Heart right ventricle (tissue), 16 donors: ENCODE measurements at regions not wholly inside any gene's neighbourhood (a gene's known extent, or its start where the extent isn't known, plus 50 kb on each side); places are given as distances from the start of the nearest gene placed in this dataset.

Experiments used
- ATAC-seq, 8 donors: fragments of 200-7000 bp; cut with Tn5 transposase; one replicate each; pipeline ENCODE4 v1.9.1; 2020; ENCODE audit warnings: mild to moderate bottlenecking in 8 of 8, moderate library complexity in 8 of 8, moderate number of reproducible peaks in 1 of 8
- DNase-seq, 2 donors: peaks; one replicate each; pipeline ENCODE4 v3.0.0-alpha.2; 2020
- H3K27ac ChIP-seq, 10 donors: fragments of 200-600 bp; sonication (generic) in 2 of 10; one replicate each; pipeline versions ENCODE4 v1.5.0 to v1.8.0; 2020 to 2022; ENCODE audit warnings: mild to moderate bottlenecking in 3 of 10
- H3K27me3 ChIP-seq, 7 donors: fragments of 200-600 bp; one replicate each; pipeline ENCODE4 v1.8.0; 2021 to 2022; ENCODE audit warnings: mild to moderate bottlenecking in 2 of 7
- H3K36me3 ChIP-seq, 9 donors: fragments of 200-600 bp; sonication (generic) in 1 of 9; one replicate each; pipeline versions ENCODE4 v1.5.0 to v1.8.0; 2020 to 2022; ENCODE audit warnings: mild to moderate bottlenecking in 2 of 9
- H3K4me1 ChIP-seq, 9 donors: fragments of 200-600 bp; sonication (generic) in 1 of 9; one replicate each; pipeline versions ENCODE4 v1.5.0 to v1.8.0; 2020 to 2022; ENCODE audit warnings: mild to moderate bottlenecking in 4 of 9
- H3K4me3 ChIP-seq, 10 donors: fragments of 200-600 bp; sonication (generic) in 2 of 10; one replicate each; pipeline versions ENCODE4 v1.5.0 to v1.8.0; 2020 to 2022; ENCODE audit warnings: mild to moderate bottlenecking in 7 of 10, moderate library complexity in 2 of 10
- H3K9me3 ChIP-seq, 11 donors: fragments of 200-600 bp in 10 of 11; sonication (generic) in 2 of 11; one replicate each; pipeline versions ENCODE4 v1.5.0 to v1.8.0; 2013 to 2022; ENCODE audit warnings: mild to moderate bottlenecking in 2 of 11, control low read depth in 1 of 11, moderate library complexity in 1 of 11
- CTCF ChIP-seq, 9 donors: fragments of 200-600 bp; sonication (generic) in 2 of 9; IDR thresholded peaks; one replicate each; pipeline versions ENCODE4 v1.5.0 to v1.8.0; 2021 to 2022; ENCODE audit warnings: antibody characterized with exemption in 9 of 9, mild to moderate bottlenecking in 5 of 9, moderate library complexity in 1 of 9
- WGBS, 2 donors: extraction: QIAGEN DNeasy Blood & Tissue Kit; methylation state at CpG; one replicate each; pipeline ENCODE4 v1.1.7; 2013; ENCODE audit warnings: inconsistent platforms in 1 of 2; 5-methylcytosine and 5-hydroxymethylcytosine counted together
- intact Hi-C, 10 donors: fragments of 100-400 bp; cut with DNase I; formaldehyde crosslinking; loops; one replicate each; pipeline versions ENCODE4 v1.11.1 to v1.14.2; 2022
- donor health status: Arrhythmogenic right ventricular cardiomyopathy.
- donor health status: ischemic (EF 13 %, LVEDD 7.1; RV severe dilation, severe dysfunction).
- donor health status: healthy with polysubstance abuse.
- donor health status: DM: no; HTN: yes; CAD: no.
- donor health status: DM: no; HTN: no; CAD: no.
- donor health status: ischemic (EF 25% LVEDD 6.9; RV normal size, moderate dysfunction).
- donor health status: ischemic (EF 25% LVEDD 5.7; RV mildly dilated, moderate dysfunction).
- donor health status: healthy.
- donor health status: DM: yes; HTN: yes; CAD: no.
- donor health status: Ischemic cardiomyopathy.
- donor health status: ischemic (EF 35%, LVEDD 5.7; RV mildly dilated, moderate dysfunction).
- donor health status: nonischemic (EF 11% LVEDD 7.7; RV severe dilation, severe dysfunction).
- donor health status: DM: yes; HTN: yes; CAD: no.
- donor health status: PGD.
- donor health status: ischemic (EF 29% LVEDD 5.4; RV normal size, mild dysfunction).
- donor health status: nonischemic (EF 23%, LVEDD 6.1; RV moderate dilation, normal function).

GRCh38 chr2:74748665-74749064 is 85.3 kb upstream of the HK2 start:
- DNase-seq (no peak), ATAC-seq (no peak)
- H3K36me3 ChIP-seq, result no peaks in the 10 kb centered on the region
- no peaks in the 10 kb centered on the region for H3K9me3 ChIP-seq
- H3K27me3 ChIP-seq, result peaks cover 0 to 8% (median 0%) of the 10 kb centered on the region in 7 donors
- H3K27ac ChIP-seq, result no peak overlapping the region
- 84 to 88% methylated on average over 3 of the region's 3 CpGs for WGBS, 2 donors
- H3K4me1 ChIP-seq, result no peaks in the 10 kb centered on the region
- no peak overlapping the region for H3K4me3 ChIP-seq
- intact Hi-C loops, result no loop called here
- TF ChIP-seq CTCF (IDR thresholded peaks at IDR 0.05), result no peak

GRCh38 chr2:74749432-74749831 is 84.5 kb upstream of the HK2 start:
- ATAC-seq, result no peak
- no peak for DNase-seq
- Histone ChIP-seq H3K9me3 (no peaks in the 10 kb centered on the region), H3K4me1 (no peaks in the 10 kb centered on the region), H3K4me3 (no peak overlapping the region), H3K27me3 (peaks cover 0 to 8% (median 0%) of the 10 kb centered on the region in 7 donors), H3K36me3 (no peaks in the 10 kb centered on the region), H3K27ac (no peak overlapping the region)
- no peak for TF ChIP-seq CTCF (IDR thresholded peaks at IDR 0.05)
- WGBS, 2 donors, result 64 to 67% methylated on average over 3 of the region's 3 CpGs
- intact Hi-C loops, result no loop called here

GRCh38 chr2:74751981-74752851 is 81.7 kb upstream of the HK2 start:
- no peak for TF ChIP-seq CTCF (IDR thresholded peaks at IDR 0.05)
- no peak overlapping the region for H3K27ac ChIP-seq
- WGBS, 2 donors, result 83 to 87% methylated on average over 4 of the region's 4 CpGs
- no peaks in the 10 kb centered on the region for H3K36me3 ChIP-seq
- peaks cover 0 to 24% (median 11%) of the 10 kb centered on the region in 11 donors for H3K9me3 ChIP-seq
- peaks cover 0 to 8% (median 0%) of the 10 kb centered on the region in 7 donors for H3K27me3 ChIP-seq
- intact Hi-C loops, result no loop called here
- DNase-seq (no peak), ATAC-seq (no peak)
- H3K4me3 ChIP-seq, result no peak overlapping the region
- no peaks in the 10 kb centered on the region for H3K4me1 ChIP-seq

GRCh38 chr2:74755386-74755785 is 78.5 kb upstream of the HK2 start:
- 88 to 96% methylated on average over 4 of the region's 4 CpGs for WGBS, 2 donors
- Histone ChIP-seq H3K36me3 (no peaks in the 10 kb centered on the region), H3K4me1 (no peaks in the 10 kb centered on the region), H3K9me3 (peaks cover 0 to 32% (median 11%) of the 10 kb centered on the region in 11 donors), H3K27me3 (peaks cover 0 to 6% (median 0%) of the 10 kb centered on the region in 7 donors), H3K27ac (no peak overlapping the region), H3K4me3 (no peak overlapping the region)
- no peak for DNase-seq
- no peak for ATAC-seq
- intact Hi-C loops, result no loop called here
- TF ChIP-seq CTCF (IDR thresholded peaks at IDR 0.05), result no peak
